Urinary bladder (tissue), 3 donors: ENCODE measurements at regions not wholly inside any gene's neighbourhood (a gene's known extent, or its start where the extent isn't known, plus 50 kb on each side); places are given as distances from the start of the nearest gene placed in this dataset.

Source experiments
- DNase-seq: peaks from one replicate; pipeline ENCODE4 v3.0.0-alpha.2; 2015; ENCODE audit errors: extremely low spot score
- H3K27ac ChIP-seq: one replicate; pipeline ENCODE4 v1.5.1; 2013; ENCODE audit warnings: low read depth, mild to moderate bottlenecking, moderate library complexity
- H3K36me3 ChIP-seq: one replicate; pipeline ENCODE4 v1.6.1; 2013; ENCODE audit warnings: mild to moderate bottlenecking, moderate library complexity; ENCODE audit not compliant: insufficient read depth
- H3K4me1 ChIP-seq: one replicate; pipeline ENCODE4 v1.6.1; 2013; ENCODE audit warnings: mild to moderate bottlenecking, moderate library complexity; ENCODE audit not compliant: insufficient read depth
- H3K4me3 ChIP-seq: one replicate; pipeline ENCODE4 v1.5.1; 2013; ENCODE audit warnings: low read depth, low read length
- WGBS: extraction: QIAGEN DNeasy Blood & Tissue Kit; methylation state at CpG from one replicate; pipeline ENCODE4 v1.1.7; 2013; 5-methylcytosine and 5-hydroxymethylcytosine counted together
- donor health status: healthy with polysubstance abuse.
- donor health status: healthy.

DNA sequence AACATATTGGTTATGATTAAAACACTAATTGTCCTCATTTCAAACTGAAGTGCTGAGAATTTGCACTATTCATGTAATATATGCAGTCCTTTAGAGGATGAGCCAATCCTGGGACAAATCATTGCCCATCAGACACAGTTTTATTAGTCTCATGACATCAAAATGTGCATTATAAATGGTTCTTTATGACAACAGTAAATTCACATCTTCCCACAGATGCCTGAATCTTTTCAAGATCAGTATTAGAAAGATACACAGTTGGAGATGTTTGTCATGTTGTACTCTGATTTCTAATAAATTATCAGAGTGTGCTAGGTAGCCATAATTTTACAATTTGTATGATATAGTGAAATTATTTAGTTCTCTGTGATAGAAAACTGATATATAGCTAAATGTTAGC, 813.5 kb downstream of the FAM181B start:
- DNase-seq: no peak
- no peak overlapping the region for H3K27ac ChIP-seq
- H3K4me1 ChIP-seq: no peaks in the 10 kb centered on the region
- no peak overlapping the region for H3K4me3 ChIP-seq
- H3K36me3 ChIP-seq: no peaks in the 10 kb centered on the region

DNA sequence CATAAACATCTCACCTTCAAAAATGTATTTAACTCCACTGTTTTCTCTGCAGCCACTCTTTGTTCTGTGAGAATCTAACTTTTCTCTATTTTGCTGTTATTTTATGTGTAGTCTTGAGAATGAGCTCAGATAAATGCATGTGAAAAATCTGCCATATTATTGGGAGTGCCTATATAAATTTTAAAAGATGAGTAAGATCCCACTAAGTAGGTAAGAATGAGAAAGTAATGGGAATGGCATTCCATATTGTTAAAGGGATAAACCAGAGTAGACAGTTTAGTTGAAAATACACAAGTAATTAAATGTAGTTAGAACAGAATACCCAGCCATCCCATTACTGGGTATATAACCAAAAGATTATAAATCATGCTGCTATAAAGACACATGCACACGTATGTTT, 817.2 kb downstream of the FAM181B start:
- Histone ChIP-seq H3K36me3 (no peaks in the 10 kb centered on the region), H3K27ac (no peak overlapping the region), H3K4me1 (no peaks in the 10 kb centered on the region), H3K4me3 (no peak overlapping the region)
- no peak for DNase-seq
- 79% methylated on average over 1 of the region's 1 CpG for WGBS

DNA sequence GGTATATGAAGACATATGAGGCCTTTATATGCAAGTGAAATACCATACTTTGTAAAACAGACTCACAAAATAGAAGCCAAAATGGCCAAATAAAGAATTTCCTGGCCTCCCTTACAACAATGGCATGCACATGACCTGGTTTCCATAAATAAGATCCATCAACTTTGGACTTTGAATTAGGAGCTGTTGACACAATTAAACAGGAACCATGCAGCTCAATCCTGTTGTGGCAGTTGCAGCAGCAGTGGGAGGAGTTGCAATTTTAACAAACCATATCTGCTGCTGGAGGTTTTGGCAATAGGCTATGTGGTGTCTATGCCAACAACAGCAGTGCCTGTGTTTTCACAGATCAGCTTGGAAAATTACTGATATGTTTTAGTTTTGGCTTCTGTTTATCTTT, 818.6 kb downstream of the FAM181B start:
- Histone ChIP-seq H3K4me1 (no peaks in the 10 kb centered on the region), H3K4me3 (no peak overlapping the region), H3K36me3 (no peaks in the 10 kb centered on the region), H3K27ac (no peak overlapping the region)
- no peak for DNase-seq

DNA sequence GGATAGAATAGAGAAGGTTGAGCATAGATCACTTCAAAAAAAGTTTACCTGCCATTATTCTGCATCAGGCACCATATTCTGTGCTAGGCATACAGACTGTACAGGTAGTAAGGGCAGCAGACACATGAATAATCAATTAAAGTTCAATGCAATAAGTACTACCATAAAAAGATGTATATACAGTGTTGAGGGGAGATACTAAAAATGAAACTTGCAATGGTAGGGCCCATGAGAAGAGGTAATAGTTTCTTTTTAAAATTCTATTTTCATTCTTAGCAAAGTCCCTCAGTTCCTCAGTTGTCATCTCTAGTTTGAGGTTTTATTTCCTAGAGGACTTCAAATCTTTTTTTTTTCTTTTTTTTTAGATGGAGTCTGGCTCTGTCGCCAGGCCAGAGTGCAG, 819.9 kb downstream of the FAM181B start:
- no peak for DNase-seq
- no peaks in the 10 kb centered on the region for H3K4me1 ChIP-seq
- H3K4me3 ChIP-seq: no peak overlapping the region
- 94% methylated on average over 1 of the region's 1 CpG for WGBS
- no peak overlapping the region for H3K27ac ChIP-seq
- H3K36me3 ChIP-seq: no peaks in the 10 kb centered on the region

DNA sequence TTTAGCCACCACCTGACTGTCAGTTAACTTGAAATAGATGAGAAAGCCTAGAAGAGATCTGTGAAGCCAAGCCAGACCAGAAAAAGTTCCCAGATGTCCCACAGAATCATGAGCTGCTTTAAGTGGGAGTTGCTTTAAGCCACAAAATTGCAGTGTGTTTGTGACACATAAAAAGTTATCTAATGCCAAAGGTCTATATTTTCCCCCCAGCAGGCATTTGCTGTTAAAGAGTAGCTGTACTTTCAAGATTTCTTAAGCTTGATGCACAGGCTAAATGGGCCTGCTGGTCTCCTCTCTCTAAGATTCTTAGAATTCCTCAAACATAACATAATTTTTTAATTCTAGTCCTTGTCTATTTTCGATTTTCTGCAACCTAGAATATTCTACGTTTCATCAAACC, 825.7 kb downstream of the FAM181B start:
- H3K36me3 ChIP-seq: no peaks in the 10 kb centered on the region
- no peaks in the 10 kb centered on the region for H3K4me1 ChIP-seq
- WGBS: 40% methylated on average over 2 of the region's 2 CpGs
- H3K27ac ChIP-seq: no peak overlapping the region
- DNase-seq: no peak
- no peak overlapping the region for H3K4me3 ChIP-seq

DNA sequence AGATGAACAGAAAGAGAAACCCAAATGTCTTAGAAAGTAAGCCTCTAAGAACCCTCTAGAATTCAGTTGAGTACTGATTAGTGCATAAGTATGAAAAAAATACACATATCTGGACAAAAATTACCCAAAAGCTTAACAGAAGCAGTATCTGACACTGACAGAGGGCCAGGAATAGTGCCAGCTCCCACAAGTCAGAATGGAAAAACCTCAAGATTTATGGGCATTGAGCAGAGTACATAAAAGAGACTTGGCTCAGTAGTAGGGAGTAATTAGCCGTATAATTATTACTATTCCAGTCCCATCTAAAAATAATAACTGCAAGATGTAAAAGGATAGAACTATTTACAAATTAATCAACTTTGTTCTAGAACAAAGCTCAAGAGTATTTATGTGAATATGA, 834.5 kb downstream of the FAM181B start:
- WGBS: 60% methylated on average over 1 of the region's 1 CpG
- no peaks in the 10 kb centered on the region for H3K36me3 ChIP-seq

DNA sequence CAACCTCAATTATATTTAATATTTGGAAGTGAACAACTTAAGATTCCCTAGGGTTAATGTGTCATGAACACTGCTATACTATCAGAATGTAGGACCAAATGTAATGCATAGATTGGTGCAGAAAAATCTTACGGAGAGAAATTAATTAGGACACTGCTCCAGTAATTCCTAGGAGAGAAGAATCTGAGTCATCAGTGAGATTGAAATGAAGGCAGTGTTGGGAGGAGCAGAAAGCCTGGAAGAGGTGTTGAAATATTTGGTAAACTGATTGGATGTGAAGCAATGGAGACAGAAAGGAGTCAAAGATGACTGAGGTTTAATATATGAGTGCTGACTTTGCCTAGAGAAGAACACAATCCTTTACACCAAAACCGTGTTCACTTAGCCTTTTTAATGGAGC, 836.0 kb downstream of the FAM181B start:
- Histone ChIP-seq H3K4me1 (no peaks in the 10 kb centered on the region), H3K4me3 (no peak overlapping the region), H3K36me3 (no peaks in the 10 kb centered on the region), H3K27ac (no peak overlapping the region)
- no peak for DNase-seq
- 91% methylated on average over 2 of the region's 2 CpGs for WGBS

More for the DNA sequence above, 834.5 kb downstream of the FAM181B start:
- H3K4me1 ChIP-seq: no peaks in the 10 kb centered on the region
- no peak for DNase-seq
- H3K27ac ChIP-seq: no peak overlapping the region
- H3K4me3 ChIP-seq: no peak overlapping the region

DNA sequence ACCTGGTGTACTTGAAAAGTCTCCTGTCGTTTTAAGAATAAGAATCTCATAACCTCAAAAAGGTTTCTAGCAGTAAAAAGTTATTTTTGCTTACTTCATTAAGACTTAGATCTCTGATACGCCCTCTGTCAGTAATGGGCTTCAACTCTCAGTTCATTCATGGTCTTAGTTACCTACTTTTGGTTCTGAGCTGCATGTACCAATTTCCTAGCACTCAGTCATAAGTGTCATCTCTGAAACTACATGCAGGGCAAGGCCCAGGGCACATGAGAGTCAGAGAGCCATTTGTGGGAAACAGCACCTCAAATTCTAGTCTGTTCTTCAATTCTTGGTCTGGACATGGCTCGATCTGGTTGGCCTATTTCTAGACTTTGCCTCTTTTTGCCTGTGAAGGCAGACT, 838.4 kb downstream of the FAM181B start:
- H3K27ac ChIP-seq: no peak overlapping the region
- no peak for DNase-seq
- H3K36me3 ChIP-seq: no peaks in the 10 kb centered on the region
- H3K4me1 ChIP-seq: no peaks in the 10 kb centered on the region
- 79% methylated on average over 3 of the region's 3 CpGs for WGBS
- H3K4me3 ChIP-seq: no peak overlapping the region

DNA sequence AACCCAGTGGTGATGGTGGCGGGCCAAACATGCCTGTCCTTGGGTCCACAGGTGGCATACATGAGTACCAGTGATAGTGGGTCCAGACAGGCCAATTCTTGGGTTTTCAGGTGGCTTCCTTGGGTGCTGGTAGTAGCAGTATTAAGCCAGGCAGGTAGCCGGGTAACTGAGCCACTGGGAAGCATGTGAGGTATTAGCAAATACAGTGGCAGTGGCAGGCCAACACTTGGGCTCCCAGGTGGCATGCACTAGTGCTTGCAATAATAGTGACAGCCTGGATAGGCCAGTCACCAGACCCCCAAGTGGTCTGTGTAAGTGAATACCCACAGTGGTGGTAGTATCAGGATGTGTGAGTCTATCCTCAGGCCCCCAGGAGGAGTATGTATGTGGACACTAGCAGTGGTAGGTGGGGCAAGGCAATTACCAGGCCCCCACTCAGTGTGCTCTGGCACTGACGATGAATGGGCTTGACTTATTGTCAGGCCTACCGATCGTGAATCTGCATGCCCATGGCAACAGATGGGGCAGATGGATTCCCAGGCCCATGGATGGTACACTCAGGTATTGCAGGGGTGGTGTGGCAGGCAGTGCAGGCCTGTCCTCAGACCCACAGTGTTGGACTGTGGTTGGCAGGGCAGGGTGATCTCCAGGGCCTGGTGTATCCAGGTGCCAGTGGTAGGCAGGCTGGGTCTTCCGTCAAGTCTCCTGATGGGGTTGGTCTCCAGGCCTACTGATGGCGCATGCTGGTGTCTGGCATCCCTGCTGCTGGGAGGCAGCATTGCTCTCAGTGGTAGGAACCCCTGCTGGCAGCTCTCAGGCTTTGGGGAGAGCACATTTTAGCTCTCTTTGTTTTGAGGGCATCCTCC, 840.7 kb downstream of the FAM181B start:
- DNase-seq: no peak
- WGBS: 95% methylated on average over 7 of the region's 7 CpGs

DNA sequence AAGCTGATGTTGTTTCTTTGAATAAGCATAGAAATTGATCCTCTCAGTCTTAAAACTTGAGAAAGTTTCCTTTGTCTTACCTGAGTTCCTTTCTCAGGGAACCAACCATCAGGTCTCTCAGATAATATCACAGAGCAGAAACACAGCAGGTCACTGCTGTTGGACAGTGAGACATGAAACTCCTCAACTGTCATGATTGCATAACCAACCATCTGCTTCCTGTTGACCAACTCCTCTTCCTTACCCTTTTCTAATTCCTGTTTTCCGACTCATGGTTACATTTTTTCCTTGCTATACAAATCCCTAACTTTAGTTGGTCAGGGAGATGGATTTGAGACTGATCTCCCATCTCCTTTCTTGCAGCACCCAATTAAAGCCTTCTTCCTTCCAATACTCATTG, 845.3 kb downstream of the FAM181B start:
- Histone ChIP-seq H3K4me1 (no peaks in the 10 kb centered on the region), H3K4me3 (no peak overlapping the region), H3K36me3 (no peaks in the 10 kb centered on the region), H3K27ac (no peak overlapping the region)
- 64% methylated on average over 1 of the region's 1 CpG for WGBS
- DNase-seq: no peak

More for the DNA sequence above, 840.7 kb downstream of the FAM181B start:
- Histone ChIP-seq H3K4me3 (no peak overlapping the region), H3K27ac (no peak overlapping the region), H3K36me3 (no peaks in the 10 kb centered on the region), H3K4me1 (no peaks in the 10 kb centered on the region)

DNA sequence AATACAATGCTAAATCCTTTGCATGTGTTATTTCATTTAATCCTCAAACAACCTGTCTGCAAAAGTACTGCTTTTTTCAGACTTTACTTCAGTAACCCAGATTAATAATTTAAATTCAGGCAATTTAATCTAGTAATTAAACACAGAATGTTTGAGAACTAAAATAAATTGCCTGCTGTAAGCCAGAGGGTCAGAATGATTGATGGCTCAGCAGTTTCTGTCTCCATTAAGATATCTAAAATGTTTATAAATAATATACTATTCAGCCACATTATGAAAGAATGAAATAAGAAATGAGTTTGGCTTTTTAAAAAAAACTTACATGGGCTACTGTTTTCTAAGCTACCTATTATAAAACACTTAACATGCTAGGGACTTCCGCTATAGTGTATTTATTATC, 846.0 kb downstream of the FAM181B start:
- H3K4me3 ChIP-seq: no peak overlapping the region
- 99% methylated on average over 1 of the region's 1 CpG for WGBS
- H3K27ac ChIP-seq: no peak overlapping the region
- no peaks in the 10 kb centered on the region for H3K4me1 ChIP-seq
- DNase-seq: no peak
- H3K36me3 ChIP-seq: no peaks in the 10 kb centered on the region

DNA sequence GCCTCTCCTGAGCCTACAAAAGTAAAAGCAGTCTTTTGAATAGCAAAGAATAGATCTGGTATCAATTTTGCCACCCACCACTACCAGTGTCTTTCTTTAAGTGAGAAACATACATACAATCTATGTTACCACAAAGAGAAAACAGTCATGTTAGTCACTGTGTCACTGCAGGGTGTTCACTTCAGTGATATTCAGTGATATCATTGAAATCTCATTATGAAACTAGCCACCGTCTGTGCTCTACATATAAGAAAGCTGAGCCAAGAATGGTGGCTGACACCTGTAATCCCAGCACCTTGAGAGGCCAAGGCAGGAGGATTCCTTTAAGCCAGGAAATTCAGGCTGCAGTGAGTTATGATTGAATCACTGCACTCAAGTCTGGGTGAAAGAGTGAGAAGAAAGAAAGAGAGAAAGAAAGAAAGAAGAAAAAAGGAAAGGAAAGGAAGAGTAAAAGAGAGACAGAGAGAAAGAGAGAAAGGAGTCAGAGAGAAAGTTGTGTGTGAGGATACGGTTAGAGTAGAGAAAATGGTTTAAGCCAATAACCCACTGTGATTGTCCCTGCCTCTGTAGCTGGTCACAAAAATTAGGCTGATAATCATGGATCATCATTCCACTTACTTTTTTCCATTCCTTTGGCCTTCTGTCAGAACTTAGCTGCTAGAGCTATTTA, 847.1 kb downstream of the FAM181B start:
- WGBS: 82% methylated on average over 2 of the region's 2 CpGs
- Histone ChIP-seq H3K4me3 (no peak overlapping the region), H3K4me1 (no peaks in the 10 kb centered on the region), H3K27ac (no peak overlapping the region), H3K36me3 (no peaks in the 10 kb centered on the region)
- DNase-seq: no peak

DNA sequence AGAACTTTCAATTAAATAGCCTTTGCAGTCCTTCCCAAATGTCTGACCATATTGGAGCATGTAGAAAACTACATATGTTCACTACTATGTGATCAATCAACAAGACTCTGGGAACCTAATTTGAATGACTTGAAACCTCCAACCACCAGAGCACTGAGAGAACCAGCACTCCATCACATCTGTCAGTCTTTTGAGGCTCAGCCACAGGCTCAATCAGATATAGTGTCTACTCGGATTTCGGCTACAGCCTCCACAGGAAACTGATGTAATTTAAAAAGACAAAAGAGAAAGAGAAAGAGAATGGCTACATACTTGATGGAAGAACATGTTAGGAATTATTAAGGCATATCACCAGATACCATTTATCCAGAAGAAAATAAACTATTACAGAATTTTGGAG, 859.0 kb downstream of the FAM181B start:
- H3K36me3 ChIP-seq: no peaks in the 10 kb centered on the region
- H3K27ac ChIP-seq: no peak overlapping the region
- no peak for DNase-seq
- 61% methylated on average over 2 of the region's 2 CpGs for WGBS
- H3K4me1 ChIP-seq: no peaks in the 10 kb centered on the region
- H3K4me3 ChIP-seq: no peak overlapping the region

DNA sequence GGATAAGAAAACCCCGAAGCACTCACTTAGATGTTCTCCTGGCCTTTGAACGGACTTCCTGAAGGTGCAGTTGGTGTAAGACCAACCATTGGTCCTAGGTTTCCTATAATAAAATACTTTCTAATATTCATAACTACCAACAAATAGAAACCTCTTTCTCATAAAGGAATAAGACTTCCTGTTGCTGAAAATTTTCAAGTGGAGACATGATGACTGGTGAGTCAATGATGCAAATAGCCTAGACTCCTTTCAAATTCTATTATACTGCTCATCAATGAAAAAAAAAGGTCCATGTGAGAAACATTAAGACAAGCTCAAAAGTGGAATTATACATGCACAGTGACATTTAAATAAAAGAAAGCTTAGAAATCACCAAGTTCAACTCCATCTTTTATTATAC, 862.8 kb downstream of the FAM181B start:
- no peak overlapping the region for H3K4me3 ChIP-seq
- DNase-seq: no peak
- H3K36me3 ChIP-seq: no peaks in the 10 kb centered on the region
- 92% methylated on average over 2 of the region's 2 CpGs for WGBS
- H3K27ac ChIP-seq: no peak overlapping the region
- H3K4me1 ChIP-seq: no peaks in the 10 kb centered on the region
